Gastroesophageal sphincter (tissue), 4 donors: ENCODE measurements at regions not wholly inside any gene's neighbourhood (a gene's known extent, or its start where the extent isn't known, plus 50 kb on each side); places are given as distances from the start of the nearest gene placed in this dataset.

ENCODE experiments used
- ATAC-seq: fragments of 150-250 bp; one replicate; pipeline ENCODE4 v1.9.1; 2016; ENCODE audit warnings: mild to moderate bottlenecking, moderate library complexity
- H3K27ac ChIP-seq, 4 donors: fragments of 200-600 bp; sonication (generic) in 3 of 4; 1 replicate in 3 of 4; 2 replicates in 1 of 4; pipeline ENCODE4 v1.5.1; 2016 to 2019
- H3K27me3 ChIP-seq: fragments of 200-600 bp; sonication (generic); one replicate; pipeline ENCODE4 v1.5.1; 2019
- H3K36me3 ChIP-seq, 2 donors: fragments of 200-600 bp; sonication (generic); one replicate each; pipeline ENCODE4 v1.5.1; 2019; ENCODE audit warnings: control low read depth in 1 of 2
- H3K4me1 ChIP-seq, 3 donors: fragments of 200-600 bp; sonication (generic); 1 replicate in 2 of 3; 2 replicates in 1 of 3; pipeline ENCODE4 v1.5.1; 2016 to 2019; ENCODE audit warnings: control low read depth in 2 of 3
- H3K4me3 ChIP-seq, 2 donors: fragments of 200-600 bp; sonication (generic); one replicate each; pipeline ENCODE4 v1.5.1; 2019; ENCODE audit warnings: mild to moderate bottlenecking in 1 of 2, moderate library complexity in 1 of 2
- H3K9me3 ChIP-seq, 3 donors: fragments of 200-600 bp; sonication (generic); one replicate each; pipeline ENCODE4 v1.5.1; 2017 to 2019; ENCODE audit warnings: control low read depth in 2 of 3
- CTCF ChIP-seq, 4 experiments: fragments of 200-600 bp in 2 of 4; fragments of 450-650 bp in 2 of 4; sonication (generic) in 1 of 4; IDR thresholded peaks; one replicate each; pipeline ENCODE4 v1.5.1; 2017 to 2019; ENCODE audit warnings: antibody characterized with exemption in 4 of 4, mild to moderate bottlenecking in 2 of 4, moderate library complexity in 2 of 4
- EP300 ChIP-seq: sonication (generic); formaldehyde crosslinking; IDR thresholded peaks from one replicate; pipeline ENCODE4 v1.6.1; 2017; ENCODE audit warnings: antibody characterized with exemption, mild to moderate bottlenecking
- POLR2A ChIP-seq, 2 donors: fragments of 450-650 bp; IDR thresholded peaks; one replicate each; pipeline ENCODE4 v1.6.1; 2017; ENCODE audit warnings: antibody characterized with exemption in 2 of 2, mild to moderate bottlenecking in 2 of 2, moderate library complexity in 1 of 2
- POLR2AphosphoS5 ChIP-seq: sonication (generic); formaldehyde crosslinking; IDR thresholded peaks from one replicate; pipeline ENCODE4 v1.6.1; 2017; ENCODE audit warnings: antibody characterized with exemption
- WGBS, 2 donors: methylation state at CpG; one replicate each; pipeline ENCODE4 v1.1.5; 2018; ENCODE audit warnings: low coverage in 1 of 2; 5-methylcytosine and 5-hydroxymethylcytosine counted together

- H3K36me3 ChIP-seq = no peaks in the 10 kb centered on the region
- 60% methylated on average over 3 of the region's 29 CpGs; no CpG with 5 or more reads in 1 of the 2 donors for WGBS, 2 donors
- peak overlapping the region in 3 of 4 donors; percentile 59 to 67 (median 62) for H3K27ac ChIP-seq
- ATAC-seq = peak; percentile 30
- no peaks in the 10 kb centered on the region for H3K9me3 ChIP-seq
- H3K27me3 ChIP-seq = peaks cover 17% of the 10 kb centered on the region
- peak overlapping the region in 1 of 2 donors; percentile 14 for H3K4me3 ChIP-seq
- peaks cover 0 to 34% (median 14%) of the 10 kb centered on the region in 3 donors for H3K4me1 ChIP-seq
- TF ChIP-seq POLR2A (IDR thresholded peaks at IDR 0.05) (no peak), CTCF (IDR thresholded peaks at IDR 0.05) (no peak), POLR2AphosphoS5 (peak; percentile 24)
Measured at GRCh38 chr9:134545543-134546245, 95.9 kb upstream of the COL5A1 start.

GRCh38 chr9:134546246-134546731 is 95.3 kb upstream of the COL5A1 start:
- H3K36me3 ChIP-seq = no peaks in the 10 kb centered on the region
- peak overlapping the region in 1 of 2 donors; percentile 14 for H3K4me3 ChIP-seq
- WGBS, 2 donors = 29 to 46% methylated on average over 4 of the region's 14 CpGs
- no peaks in the 10 kb centered on the region for H3K9me3 ChIP-seq
- H3K4me1 ChIP-seq = peaks cover 0 to 34% (median 14%) of the 10 kb centered on the region in 3 donors
- no peak for TF ChIP-seq POLR2A (IDR thresholded peaks at IDR 0.05)
- TF ChIP-seq EP300 = no peak
- TF ChIP-seq POLR2AphosphoS5 = peak; percentile 21
- TF ChIP-seq CTCF (IDR thresholded peaks at IDR 0.05) = no peak
- H3K27ac ChIP-seq = peak overlapping the region in 3 of 4 donors; percentile 59 to 67 (median 62)
- H3K27me3 ChIP-seq = peaks cover 11% of the 10 kb centered on the region
- no peak for ATAC-seq

- Histone ChIP-seq H3K27me3 (peaks cover 11% of the 10 kb centered on the region), H3K4me1 (peaks cover 0 to 35% (median 14%) of the 10 kb centered on the region in 3 donors), H3K9me3 (no peaks in the 10 kb centered on the region), H3K36me3 (no peaks in the 10 kb centered on the region), H3K27ac (peak overlapping the region in 3 of 4 donors; percentile 59 to 67 (median 62)), H3K4me3 (no peak overlapping the region)
- WGBS, 2 donors = no CpG with 5 or more reads among the region's 10 CpGs
- no peak for ATAC-seq
- TF ChIP-seq EP300 = no peak
- TF ChIP-seq POLR2AphosphoS5 = no peak
- no peak for TF ChIP-seq CTCF (IDR thresholded peaks at IDR 0.05)
- no peak for TF ChIP-seq POLR2A (IDR thresholded peaks at IDR 0.05)
Measured at GRCh38 chr9:134546746-134547145, 94.9 kb upstream of the COL5A1 start.

- Histone ChIP-seq H3K36me3 (no peaks in the 10 kb centered on the region), H3K4me1 (peaks cover 0 to 42% (median 17%) of the 10 kb centered on the region in 3 donors), H3K27me3 (peaks cover 16% of the 10 kb centered on the region), H3K27ac (peak overlapping the region in 1 of 4 donors; percentile 59), H3K4me3 (no peak overlapping the region), H3K9me3 (no peaks in the 10 kb centered on the region)
- ATAC-seq = no peak
- 67 to 90% methylated on average over 3 to 6 of the region's 36 CpGs for WGBS, 2 donors
- no peak for TF ChIP-seq CTCF (IDR thresholded peaks at IDR 0.05)
- TF ChIP-seq EP300 = no peak
- no peak for TF ChIP-seq POLR2AphosphoS5
- TF ChIP-seq POLR2A (IDR thresholded peaks at IDR 0.05) = no peak
Measured at GRCh38 chr9:134547161-134548100, 94.2 kb upstream of the COL5A1 start.
